ENCODE measurements at regions not wholly inside any gene's neighbourhood (a gene's known extent, or its start where the extent isn't known, plus 50 kb on each side); places are given as distances from the start of the nearest gene placed in this dataset.

DNA sequence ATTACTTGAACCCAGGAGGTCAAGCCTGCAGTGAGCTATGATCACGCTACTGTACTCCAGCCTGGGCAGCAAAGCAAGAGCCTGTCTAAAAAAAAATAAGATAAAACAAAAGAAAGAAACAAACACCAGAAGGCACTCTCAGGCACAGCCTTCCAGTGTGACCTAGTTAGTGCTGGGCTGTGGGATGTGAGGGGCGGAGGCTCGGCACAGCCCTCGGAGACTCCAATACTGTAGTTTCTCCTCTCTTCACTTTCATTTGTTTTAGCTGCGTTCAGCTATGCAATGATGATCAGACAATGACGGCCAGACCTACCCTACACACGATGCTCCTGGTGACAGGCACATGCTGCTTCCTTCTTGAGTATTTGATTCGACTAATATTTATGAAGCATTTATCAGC is 127.7 kb downstream of the SOCS6 start:
- TF ChIP-seq CTCF (IDR thresholded peaks at IDR 0.05; ENCODE audit: unreplicated experiment in 3 of 3) = no peak
- H3K9me3 Mint-ChIP-seq = no peaks in the 10 kb centered on the region
- H3K27ac Mint-ChIP-seq = no peak overlapping the region
- no peak overlapping the region for H3K4me3 Mint-ChIP-seq
- H3K27me3 Mint-ChIP-seq (ENCODE audit: low read depth) = no peaks in the 10 kb centered on the region
- H3K36me3 Mint-ChIP-seq (ENCODE audit: low read depth) = no peaks in the 10 kb centered on the region
- peaks cover 9% of the 10 kb centered on the region for H3K4me1 Mint-ChIP-seq

DNA sequence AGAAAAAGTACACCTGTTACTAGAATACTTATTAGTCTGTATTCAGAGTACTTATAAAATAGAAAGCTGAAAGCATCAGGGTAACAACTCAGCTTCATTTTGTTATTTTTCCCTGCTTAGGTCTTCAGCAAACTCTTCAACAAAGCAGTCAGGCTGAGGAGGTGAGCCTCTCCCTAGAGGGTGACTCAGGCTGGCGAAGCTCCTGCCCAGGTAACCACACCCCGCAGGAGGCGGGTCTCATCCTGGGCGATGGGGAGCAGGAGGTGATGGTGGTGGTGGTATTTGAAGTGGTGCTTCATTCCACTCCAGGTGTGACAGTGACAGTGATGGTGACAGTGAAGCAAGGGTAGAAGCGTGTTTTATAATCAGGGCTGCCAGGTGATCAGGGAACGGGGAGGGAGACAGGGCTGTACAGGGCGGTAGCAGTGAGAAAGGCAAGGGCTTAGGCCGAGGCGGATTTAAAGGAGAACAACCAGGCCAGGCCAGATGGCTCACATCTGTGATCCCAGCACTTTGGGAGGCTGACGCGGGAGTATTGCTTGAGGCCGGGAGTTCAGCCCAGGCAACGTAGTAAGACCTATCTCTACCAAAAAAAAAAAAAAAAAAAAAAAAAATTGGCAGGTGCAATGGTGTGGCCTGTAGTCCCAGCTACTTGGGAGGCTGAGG is 127.1 kb downstream of the SOCS6 start:
- no peak for TF ChIP-seq CTCF (IDR thresholded peaks at IDR 0.05; ENCODE audit: unreplicated experiment in 3 of 3)
- H3K36me3 Mint-ChIP-seq (ENCODE audit: low read depth) = no peaks in the 10 kb centered on the region
- no peaks in the 10 kb centered on the region for H3K27me3 Mint-ChIP-seq (ENCODE audit: low read depth)
- H3K27ac Mint-ChIP-seq = no peak overlapping the region
- no peaks in the 10 kb centered on the region for H3K9me3 Mint-ChIP-seq
- no peak overlapping the region for H3K4me3 Mint-ChIP-seq
- peaks cover 7% of the 10 kb centered on the region for H3K4me1 Mint-ChIP-seq

GRCh38 chr18:70414315-70414900 is 125.6 kb downstream of the SOCS6 start:
- no peaks in the 10 kb centered on the region for H3K36me3 Mint-ChIP-seq (ENCODE audit: low read depth)
- no peak for TF ChIP-seq CTCF (IDR thresholded peaks at IDR 0.05; ENCODE audit: unreplicated experiment in 3 of 3)
- H3K4me1 Mint-ChIP-seq = peaks cover 7% of the 10 kb centered on the region
- H3K4me3 Mint-ChIP-seq = no peak overlapping the region
- no peaks in the 10 kb centered on the region for H3K9me3 Mint-ChIP-seq
- no peak overlapping the region for H3K27ac Mint-ChIP-seq
- no peaks in the 10 kb centered on the region for H3K27me3 Mint-ChIP-seq (ENCODE audit: low read depth)

- Mint-ChIP-seq H3K4me3 (no peak overlapping the region), H3K27me3 (ENCODE audit: low read depth) (no peaks in the 10 kb centered on the region)
Observed at GRCh38 chr18:70413455-70413854, 124.6 kb downstream of the SOCS6 start.

DNA sequence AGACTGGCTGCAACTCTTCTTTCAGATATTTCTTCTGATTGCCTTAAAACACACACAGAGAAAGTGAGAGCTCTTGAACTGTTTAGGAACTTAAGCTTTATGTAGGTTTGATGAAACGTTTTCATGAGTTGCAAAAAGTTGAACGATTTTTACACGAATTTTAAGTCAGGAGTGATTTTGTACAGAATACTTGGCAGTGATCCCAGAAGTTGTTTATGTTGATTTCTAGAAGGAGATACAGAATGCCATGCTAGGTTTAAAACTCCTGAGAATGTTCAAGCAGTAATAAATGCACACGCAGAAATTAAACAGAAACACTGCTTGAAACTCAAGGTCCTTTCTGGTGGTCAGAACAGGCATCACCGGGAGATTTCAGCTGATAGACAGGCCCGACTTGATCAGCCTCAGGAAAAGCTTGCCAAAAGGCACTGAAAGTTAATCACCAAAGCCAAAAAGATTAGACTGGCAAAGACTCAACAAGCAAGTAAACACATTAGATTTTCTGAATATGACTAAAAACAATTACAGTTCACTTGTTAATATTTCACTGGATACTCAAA is 123.1 kb downstream of the SOCS6 start:
- no peak overlapping the region for H3K4me3 Mint-ChIP-seq
- no peaks in the 10 kb centered on the region for H3K27me3 Mint-ChIP-seq (ENCODE audit: low read depth)
- no peaks in the 10 kb centered on the region for H3K9me3 Mint-ChIP-seq
- no peak overlapping the region for H3K27ac Mint-ChIP-seq
- TF ChIP-seq CTCF (IDR thresholded peaks at IDR 0.05; ENCODE audit: unreplicated experiment in 3 of 3) = no peak
- H3K4me1 Mint-ChIP-seq = no peaks in the 10 kb centered on the region
- no peaks in the 10 kb centered on the region for H3K36me3 Mint-ChIP-seq (ENCODE audit: low read depth)

More at GRCh38 chr18:70413455-70413854, 124.6 kb downstream of the SOCS6 start:
- Mint-ChIP-seq H3K4me1 (no peaks in the 10 kb centered on the region), H3K27ac (no peak overlapping the region), H3K9me3 (no peaks in the 10 kb centered on the region), H3K36me3 (ENCODE audit: low read depth) (no peaks in the 10 kb centered on the region)
- no peak for TF ChIP-seq CTCF (IDR thresholded peaks at IDR 0.05; ENCODE audit: unreplicated experiment in 3 of 3)

DNA sequence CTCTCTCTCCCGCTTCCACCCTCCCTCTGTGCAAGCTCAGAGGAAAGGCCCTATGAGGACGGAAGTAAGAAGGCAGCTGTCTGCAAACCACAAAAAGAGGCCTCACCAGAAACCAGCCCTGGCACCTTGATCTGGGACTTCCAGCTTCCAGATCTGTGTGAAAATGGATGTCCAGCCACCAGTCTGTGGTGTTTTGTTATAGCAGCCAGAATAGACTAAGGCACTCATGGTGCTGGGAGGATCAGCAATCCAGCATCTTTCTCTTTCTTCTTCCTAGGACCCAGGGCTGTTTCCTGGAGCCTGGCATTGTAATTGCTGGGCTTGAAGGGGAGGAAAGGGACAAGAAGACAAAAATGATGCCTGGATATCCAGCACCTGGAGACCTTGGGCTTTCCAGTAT is 122.5 kb downstream of the SOCS6 start:
- H3K27ac Mint-ChIP-seq = no peak overlapping the region
- no peaks in the 10 kb centered on the region for H3K27me3 Mint-ChIP-seq (ENCODE audit: low read depth)
- H3K4me1 Mint-ChIP-seq = no peaks in the 10 kb centered on the region
- H3K9me3 Mint-ChIP-seq = no peaks in the 10 kb centered on the region
- no peaks in the 10 kb centered on the region for H3K36me3 Mint-ChIP-seq (ENCODE audit: low read depth)
- no peak overlapping the region for H3K4me3 Mint-ChIP-seq
- TF ChIP-seq CTCF (IDR thresholded peaks at IDR 0.05; ENCODE audit: unreplicated experiment in 3 of 3) = no peak
